ENCODE measurements at regions not wholly inside any gene's neighbourhood (a gene's known extent, or its start where the extent isn't known, plus 50 kb on each side); places are given as distances from the start of the nearest gene placed in this dataset.

DNA sequence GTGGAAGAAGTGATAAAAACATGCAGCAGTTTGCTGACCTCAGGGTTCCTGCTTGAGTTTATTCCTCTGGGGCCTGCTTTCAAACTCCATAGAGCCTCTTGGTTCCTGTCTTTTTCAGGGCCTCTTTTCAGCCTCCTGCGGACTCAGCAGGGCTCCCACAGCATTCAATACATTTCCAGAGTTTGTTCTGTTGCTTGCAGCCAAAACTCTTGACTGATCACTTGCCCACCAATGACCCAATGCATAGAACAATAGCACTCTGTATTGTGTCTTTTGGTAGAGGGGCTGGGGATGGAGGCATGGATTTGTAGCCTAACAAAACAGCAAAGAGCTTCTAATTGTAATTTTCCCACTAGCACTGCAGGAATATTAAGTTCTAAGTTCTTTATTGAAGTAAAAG, 50.8 kb upstream of the CREB5 start:
- no peak overlapping the region for H3K4me3 ChIP-seq
- 42% methylated on average over 1 of the region's 1 CpG for WGBS (ENCODE audit: missing lambda C conversion rate)
- no peak for ATAC-seq
- no peak overlapping the region for H3K27ac ChIP-seq
- H3K4me2 ChIP-seq, result no peak overlapping the region
- peaks cover 10% of the 10 kb centered on the region; the same call in 1 of the 3 replicates for H3K9me3 ChIP-seq
- H3K4me1 ChIP-seq, result peaks cover 19% of the 10 kb centered on the region
- no peak for FAIRE-seq
- CTCF ChIA-PET, result interaction anchor here (1.0 to 1.1 kb wide), 3 partner anchors 14 to 535 kb away, joined by 3 to 4 read pairs (median 3); no protein-coding TSS in a partner anchor
- POLR2A ChIA-PET, result no interaction called here
- DNase-seq (ENCODE audit: low read depth in 1 of 2, low spot score in 1 of 2), result no peak
- TF ChIP-seq, protein P1, sequence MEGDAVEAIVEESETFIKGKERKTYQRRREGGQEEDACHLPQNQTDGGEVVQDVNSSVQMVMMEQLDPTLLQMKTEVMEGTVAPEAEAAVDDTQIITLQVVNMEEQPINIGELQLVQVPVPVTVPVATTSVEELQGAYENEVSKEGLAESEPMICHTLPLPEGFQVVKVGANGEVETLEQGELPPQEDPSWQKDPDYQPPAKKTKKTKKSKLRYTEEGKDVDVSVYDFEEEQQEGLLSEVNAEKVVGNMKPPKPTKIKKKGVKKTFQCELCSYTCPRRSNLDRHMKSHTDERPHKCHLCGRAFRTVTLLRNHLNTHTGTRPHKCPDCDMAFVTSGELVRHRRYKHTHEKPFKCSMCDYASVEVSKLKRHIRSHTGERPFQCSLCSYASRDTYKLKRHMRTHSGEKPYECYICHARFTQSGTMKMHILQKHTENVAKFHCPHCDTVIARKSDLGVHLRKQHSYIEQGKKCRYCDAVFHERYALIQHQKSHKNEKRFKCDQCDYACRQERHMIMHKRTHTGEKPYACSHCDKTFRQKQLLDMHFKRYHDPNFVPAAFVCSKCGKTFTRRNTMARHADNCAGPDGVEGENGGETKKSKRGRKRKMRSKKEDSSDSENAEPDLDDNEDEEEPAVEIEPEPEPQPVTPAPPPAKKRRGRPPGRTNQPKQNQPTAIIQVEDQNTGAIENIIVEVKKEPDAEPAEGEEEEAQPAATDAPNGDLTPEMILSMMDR (IDR thresholded peaks at IDR 0.05), result no peak
- TF ChIP-seq, protein P2, sequence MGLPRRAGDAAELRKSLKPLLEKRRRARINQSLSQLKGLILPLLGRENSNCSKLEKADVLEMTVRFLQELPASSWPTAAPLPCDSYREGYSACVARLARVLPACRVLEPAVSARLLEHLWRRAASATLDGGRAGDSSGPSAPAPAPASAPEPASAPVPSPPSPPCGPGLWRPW (IDR thresholded peaks at IDR 0.05), result no peak
- no peak for TF ChIP-seq RFX5 (IDR thresholded peaks at IDR 0.05)
- no peak for TF ChIP-seq MAZ (IDR thresholded peaks at IDR 0.05; ENCODE audit: borderline replicate concordance, low read depth, low read length)
- TF ChIP-seq, protein P3, sequence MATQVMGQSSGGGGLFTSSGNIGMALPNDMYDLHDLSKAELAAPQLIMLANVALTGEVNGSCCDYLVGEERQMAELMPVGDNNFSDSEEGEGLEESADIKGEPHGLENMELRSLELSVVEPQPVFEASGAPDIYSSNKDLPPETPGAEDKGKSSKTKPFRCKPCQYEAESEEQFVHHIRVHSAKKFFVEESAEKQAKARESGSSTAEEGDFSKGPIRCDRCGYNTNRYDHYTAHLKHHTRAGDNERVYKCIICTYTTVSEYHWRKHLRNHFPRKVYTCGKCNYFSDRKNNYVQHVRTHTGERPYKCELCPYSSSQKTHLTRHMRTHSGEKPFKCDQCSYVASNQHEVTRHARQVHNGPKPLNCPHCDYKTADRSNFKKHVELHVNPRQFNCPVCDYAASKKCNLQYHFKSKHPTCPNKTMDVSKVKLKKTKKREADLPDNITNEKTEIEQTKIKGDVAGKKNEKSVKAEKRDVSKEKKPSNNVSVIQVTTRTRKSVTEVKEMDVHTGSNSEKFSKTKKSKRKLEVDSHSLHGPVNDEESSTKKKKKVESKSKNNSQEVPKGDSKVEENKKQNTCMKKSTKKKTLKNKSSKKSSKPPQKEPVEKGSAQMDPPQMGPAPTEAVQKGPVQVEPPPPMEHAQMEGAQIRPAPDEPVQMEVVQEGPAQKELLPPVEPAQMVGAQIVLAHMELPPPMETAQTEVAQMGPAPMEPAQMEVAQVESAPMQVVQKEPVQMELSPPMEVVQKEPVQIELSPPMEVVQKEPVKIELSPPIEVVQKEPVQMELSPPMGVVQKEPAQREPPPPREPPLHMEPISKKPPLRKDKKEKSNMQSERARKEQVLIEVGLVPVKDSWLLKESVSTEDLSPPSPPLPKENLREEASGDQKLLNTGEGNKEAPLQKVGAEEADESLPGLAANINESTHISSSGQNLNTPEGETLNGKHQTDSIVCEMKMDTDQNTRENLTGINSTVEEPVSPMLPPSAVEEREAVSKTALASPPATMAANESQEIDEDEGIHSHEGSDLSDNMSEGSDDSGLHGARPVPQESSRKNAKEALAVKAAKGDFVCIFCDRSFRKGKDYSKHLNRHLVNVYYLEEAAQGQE (IDR thresholded peaks at IDR 0.05), result no peak
- TF ChIP-seq, protein P4, sequence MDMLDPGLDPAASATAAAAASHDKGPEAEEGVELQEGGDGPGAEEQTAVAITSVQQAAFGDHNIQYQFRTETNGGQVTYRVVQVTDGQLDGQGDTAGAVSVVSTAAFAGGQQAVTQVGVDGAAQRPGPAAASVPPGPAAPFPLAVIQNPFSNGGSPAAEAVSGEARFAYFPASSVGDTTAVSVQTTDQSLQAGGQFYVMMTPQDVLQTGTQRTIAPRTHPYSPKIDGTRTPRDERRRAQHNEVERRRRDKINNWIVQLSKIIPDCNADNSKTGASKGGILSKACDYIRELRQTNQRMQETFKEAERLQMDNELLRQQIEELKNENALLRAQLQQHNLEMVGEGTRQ (IDR thresholded peaks at IDR 0.05), result no peak
- TF ChIP-seq CBX8 (IDR thresholded peaks at IDR 0.05), result no peak
- no peak for TF ChIP-seq POLR2A (IDR thresholded peaks at IDR 0.05; ENCODE audit: low read length)
- no peak for TF ChIP-seq POLR2AphosphoS2 (conservative IDR thresholded peaks at IDR 0.05; ENCODE audit: low read length)
- TF ChIP-seq ZC3H11A (IDR thresholded peaks at IDR 0.05), result no peak
- TF ChIP-seq SREBF2 (IDR thresholded peaks at IDR 0.05), result no peak
- TF ChIP-seq SMC3 (IDR thresholded peaks at IDR 0.05), result no peak
- TF ChIP-seq EHMT2 (IDR thresholded peaks at IDR 0.05; ENCODE audit: low read depth), result no peak
- no peak for TF ChIP-seq RAD21 (conservative IDR thresholded peaks at IDR 0.05 in 1 of 2, IDR thresholded peaks at IDR 0.05 in 1 of 2)
- TF ChIP-seq, protein P5, sequence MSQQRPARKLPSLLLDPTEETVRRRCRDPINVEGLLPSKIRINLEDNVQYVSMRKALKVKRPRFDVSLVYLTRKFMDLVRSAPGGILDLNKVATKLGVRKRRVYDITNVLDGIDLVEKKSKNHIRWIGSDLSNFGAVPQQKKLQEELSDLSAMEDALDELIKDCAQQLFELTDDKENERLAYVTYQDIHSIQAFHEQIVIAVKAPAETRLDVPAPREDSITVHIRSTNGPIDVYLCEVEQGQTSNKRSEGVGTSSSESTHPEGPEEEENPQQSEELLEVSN (IDR thresholded peaks at IDR 0.05; ENCODE audit: borderline replicate concordance, low read depth), result no peak
- no peak for TF ChIP-seq KDM1A (IDR thresholded peaks at IDR 0.05; ENCODE audit: low read depth)
- no peak for TF ChIP-seq JUN (IDR thresholded peaks at IDR 0.05)

DNA sequence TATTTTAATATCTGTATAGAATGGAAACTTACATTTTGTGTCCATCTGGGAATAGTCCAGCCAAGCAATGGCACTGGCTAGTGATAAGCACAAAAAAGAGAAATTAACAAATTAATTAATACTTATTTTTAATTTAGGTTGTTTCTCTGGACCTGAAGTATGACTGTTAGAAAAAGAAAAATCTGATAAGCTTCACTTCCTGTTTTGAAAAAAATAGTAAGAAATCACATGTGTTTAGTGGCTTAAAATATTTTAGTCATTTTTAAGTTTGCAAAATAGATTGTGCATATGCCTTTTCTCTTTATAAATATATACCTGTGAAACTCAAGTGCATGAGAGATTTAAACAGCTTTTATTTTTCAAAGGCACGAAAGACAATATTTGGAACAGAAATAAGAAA, 50.1 kb upstream of the CREB5 start:
- ChIA-PET CTCF (interaction anchor here (1.0 to 2.6 kb wide), 5 partner anchors 8 to 534 kb away, joined by 3 to 9 read pairs (median 3); no protein-coding TSS in a partner anchor), POLR2A (no interaction called here)
- FAIRE-seq, result no peak
- peaks cover 10% of the 10 kb centered on the region; the same call in 1 of the 3 replicates for H3K9me3 ChIP-seq
- DNase-seq (ENCODE audit: low read depth in 1 of 2, low spot score in 1 of 2), result no peak
- H3K27ac ChIP-seq, result no peak overlapping the region
- 85% methylated on average over 1 of the region's 1 CpG for WGBS (ENCODE audit: missing lambda C conversion rate)
- no peak overlapping the region for H3K4me2 ChIP-seq
- no peak overlapping the region for H3K4me3 ChIP-seq
- H3K4me1 ChIP-seq, result peaks cover 19% of the 10 kb centered on the region
- TF ChIP-seq ZC3H11A (IDR thresholded peaks at IDR 0.05), result no peak
- no peak for ATAC-seq

Data from A549 (cell line).